ENCODE measurements at regions not wholly inside any gene's neighbourhood (a gene's known extent, or its start where the extent isn't known, plus 50 kb on each side); places are given as distances from the start of the nearest gene placed in this dataset.

DNA sequence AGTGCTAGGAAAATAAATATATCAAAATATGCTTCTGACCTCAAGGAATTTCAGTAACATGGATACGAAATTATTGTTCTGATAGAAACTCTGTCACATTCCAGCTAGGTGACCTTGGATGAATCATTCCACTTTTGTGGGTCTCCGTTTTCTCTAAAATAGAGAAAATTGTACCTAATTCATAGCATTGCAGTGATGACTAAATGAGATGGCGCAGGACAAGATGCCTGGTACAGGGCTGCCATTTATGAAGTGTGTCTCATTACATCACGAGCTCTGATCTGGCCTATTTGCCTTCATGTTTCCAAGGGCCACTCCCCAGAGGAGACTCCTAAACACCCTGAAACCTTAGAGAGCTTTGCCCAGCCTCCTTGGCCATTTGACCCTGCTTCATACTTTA lies 480.0 kb upstream of the USP24 start:
- TF ChIP-seq, protein P1, sequence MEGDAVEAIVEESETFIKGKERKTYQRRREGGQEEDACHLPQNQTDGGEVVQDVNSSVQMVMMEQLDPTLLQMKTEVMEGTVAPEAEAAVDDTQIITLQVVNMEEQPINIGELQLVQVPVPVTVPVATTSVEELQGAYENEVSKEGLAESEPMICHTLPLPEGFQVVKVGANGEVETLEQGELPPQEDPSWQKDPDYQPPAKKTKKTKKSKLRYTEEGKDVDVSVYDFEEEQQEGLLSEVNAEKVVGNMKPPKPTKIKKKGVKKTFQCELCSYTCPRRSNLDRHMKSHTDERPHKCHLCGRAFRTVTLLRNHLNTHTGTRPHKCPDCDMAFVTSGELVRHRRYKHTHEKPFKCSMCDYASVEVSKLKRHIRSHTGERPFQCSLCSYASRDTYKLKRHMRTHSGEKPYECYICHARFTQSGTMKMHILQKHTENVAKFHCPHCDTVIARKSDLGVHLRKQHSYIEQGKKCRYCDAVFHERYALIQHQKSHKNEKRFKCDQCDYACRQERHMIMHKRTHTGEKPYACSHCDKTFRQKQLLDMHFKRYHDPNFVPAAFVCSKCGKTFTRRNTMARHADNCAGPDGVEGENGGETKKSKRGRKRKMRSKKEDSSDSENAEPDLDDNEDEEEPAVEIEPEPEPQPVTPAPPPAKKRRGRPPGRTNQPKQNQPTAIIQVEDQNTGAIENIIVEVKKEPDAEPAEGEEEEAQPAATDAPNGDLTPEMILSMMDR (IDR thresholded peaks at IDR 0.05): no peak
- no peak for TF ChIP-seq POLR2A (IDR thresholded peaks at IDR 0.05)

Measured in ovary (tissue), 3 donors.